Endothelial cell of umbilical vein (primary cell): ENCODE measurements at regions not wholly inside any gene's neighbourhood (a gene's known extent, or its start where the extent isn't known, plus 50 kb on each side); places are given as distances from the start of the nearest gene placed in this dataset.

Experiments
- BruUV-seq: library from RNA; stranded (reverse); fragments of 400-500 nt; replicated peaks from 2 replicates; lab custom pipeline; 2021; lab: Mats Ljungman, UMichigan
- CTCF ChIA-PET: fragments of 300-600, 350-600 bp; sonication (Branson Sonifier 250); formaldehyde crosslinking; loops from one replicate; lab custom pipeline; 2021; ENCODE audit warnings: antibody characterized with exemption, inconsistent platforms; lab: Charles Lee
- POLR2A ChIA-PET: fragments of 300-600, 350-600 bp; sonication (Branson Sonifier 250); formaldehyde crosslinking; loops from one replicate; lab custom pipeline; 2021; ENCODE audit warnings: antibody characterized with exemption, inconsistent platforms; lab: Charles Lee
- DNase-seq: peaks from one replicate; pipeline ENCODE4 v3.0.0-alpha.2; 2011; ENCODE audit warnings: low read depth, low spot score
- FAIRE-seq: peaks from 2 replicates; lab custom pipeline; 2011; peaks lifted over from hg19 to GRCh38; lab: Jason Lieb, UNC
- H2AFZ ChIP-seq: 2 replicates; pipeline ENCODE4 v1.6.0; 2012; ENCODE audit warnings: low read depth, low read length, control low read depth, inconsistent platforms
- H3K27ac ChIP-seq: 2 replicates; pipeline ENCODE4 v1.5.1; 2011; ENCODE audit warnings: low read depth, mild to moderate bottlenecking, control low read depth, low read length, moderate library complexity; ENCODE audit not compliant: insufficient read depth
- H3K27me3 ChIP-seq, 2 experiments: 2 replicates each; pipeline versions ENCODE4 v1.6.0 to v1.6.1; 2011; ENCODE audit warnings: low read length in 2 of 2, mixed read lengths in 1 of 2; ENCODE audit not compliant: control insufficient read depth in 2 of 2, insufficient read depth in 2 of 2
- H3K36me3 ChIP-seq, 2 experiments: 2 replicates in 1 of 2; 3 replicates in 1 of 2; pipeline ENCODE4 v1.5.1; 2011; ENCODE audit warnings: low read length in 2 of 2, mild to moderate bottlenecking in 1 of 2, moderate library complexity in 1 of 2; ENCODE audit not compliant: control insufficient read depth in 2 of 2, insufficient read depth in 2 of 2; ENCODE audit errors: extremely low read depth in 1 of 2
- H3K4me1 ChIP-seq: 3 replicates; pipeline ENCODE4 v1.5.1; 2011; ENCODE audit warnings: mild to moderate bottlenecking, low read length; ENCODE audit not compliant: control insufficient read depth, insufficient read depth; ENCODE audit errors: extremely low read depth
- H3K4me2 ChIP-seq: 2 replicates; pipeline ENCODE4 v1.6.1; 2011; ENCODE audit warnings: low read length, control low read depth, mixed read lengths; ENCODE audit not compliant: insufficient read depth
- H3K4me3 ChIP-seq, 3 experiments: fragments of 200-600 bp in 1 of 3; sonication (generic), shearing (Covaris generic) in 1 of 3; replicated peaks in 1 of 3; 2 replicates each; pipeline ENCODE4 v1.5.1; 2011 to 2016; ENCODE audit warnings: control low read depth in 3 of 3, low read length in 3 of 3, mild to moderate bottlenecking in 2 of 3, inconsistent platforms in 1 of 3, low read depth in 1 of 3, moderate library complexity in 1 of 3; ENCODE audit not compliant: insufficient read depth in 1 of 3
- H3K79me2 ChIP-seq: 2 replicates; pipeline ENCODE4 v1.6.0; 2012; ENCODE audit warnings: low read length, inconsistent platforms; ENCODE audit not compliant: control insufficient read depth, insufficient read depth
- H3K9ac ChIP-seq: replicated peaks from 2 replicates; pipeline ENCODE3; 2011; ENCODE audit warnings: low read length, control low read depth; ENCODE audit not compliant: insufficient read depth; ENCODE audit errors: extremely low read depth
- H3K9me1 ChIP-seq: replicated peaks from 3 replicates; pipeline ENCODE4 v1.6.0; 2011; ENCODE audit warnings: mild to moderate bottlenecking, low read length; ENCODE audit not compliant: control insufficient read depth, insufficient read depth; ENCODE audit errors: extremely low read depth
- H3K9me3 ChIP-seq: replicated peaks from 2 replicates; pipeline ENCODE4 v1.5.1; 2012; ENCODE audit warnings: low read length, inconsistent platforms; ENCODE audit not compliant: control insufficient read depth, insufficient read depth
- H4K20me1 ChIP-seq: replicated peaks from 2 replicates; pipeline ENCODE3; 2011; ENCODE audit warnings: mild to moderate bottlenecking, low read length; ENCODE audit not compliant: control insufficient read depth, insufficient read depth; ENCODE audit errors: extremely low read depth
- EZH2 ChIP-seq: IDR thresholded peaks from 2 replicates; pipeline ENCODE4 v1.6.1; 2012; ENCODE audit warnings: borderline replicate concordance, low read depth, mild to moderate bottlenecking, moderate library complexity, low read length, inconsistent platforms; ENCODE audit not compliant: severe bottlenecking
- FOS ChIP-seq: IDR thresholded peaks from 2 replicates; pipeline ENCODE4 v1.6.1; 2011; ENCODE audit warnings: mild to moderate bottlenecking, low read length, moderate library complexity, borderline replicate concordance; ENCODE audit not compliant: insufficient read depth
- GATA2 ChIP-seq: IDR thresholded peaks from 2 replicates; pipeline ENCODE4 v1.7.0; 2011; ENCODE audit warnings: low read depth, mild to moderate bottlenecking, moderate library complexity, mixed read lengths, low read length; ENCODE audit not compliant: insufficient read length, insufficient read depth
- JUN ChIP-seq: IDR thresholded peaks from 2 replicates; pipeline ENCODE4 v1.6.1; 2011; ENCODE audit warnings: borderline replicate concordance, low read depth; ENCODE audit not compliant: insufficient read length, insufficient read depth
- MAX ChIP-seq: IDR thresholded peaks from 2 replicates; pipeline ENCODE4 v1.6.1; 2011; ENCODE audit not compliant: insufficient read depth, insufficient read length
- MYC ChIP-seq: IDR thresholded peaks from one replicate; pipeline ENCODE4 v1.6.1; 2011; ENCODE audit warnings: mild to moderate bottlenecking, low read depth, low read length
- POLR2A ChIP-seq: IDR thresholded peaks from 2 replicates; pipeline ENCODE4 v1.6.1; 2012; ENCODE audit warnings: low read depth, mild to moderate bottlenecking, control low read depth, low read length
- POLR2AphosphoS5 ChIP-seq: IDR thresholded peaks from 2 replicates; pipeline ENCODE4 v1.6.1; 2012; ENCODE audit warnings: low read depth, mild to moderate bottlenecking, control low read depth, low read length, moderate library complexity; ENCODE audit not compliant: insufficient read depth
- dilution Hi-C: fragments of 300-500 bp; cut with MboI; formaldehyde crosslinking; loops from one replicate; pipeline ENCODE4 v1.15.0; 2019; ENCODE audit warnings: low sequenced_read_pairs; ENCODE audit not compliant: extremely low pct_ligation_motif_present
- intact Hi-C: fragments of 100-400 bp; cut with micrococcal nuclease; formaldehyde crosslinking; loops from one replicate; pipeline ENCODE4 v1.10.0; 2022
- TF ChIP-seq, protein P1 (sequence below), 2 donors: IDR thresholded peaks; 1 replicate in 1 of 2; 2 replicates in 1 of 2; pipeline ENCODE4 v1.5.1; 2011; ENCODE audit warnings: low read length in 2 of 2, mild to moderate bottlenecking in 2 of 2, moderate library complexity in 2 of 2, control low read depth in 1 of 2, inconsistent platforms in 1 of 2, low read depth in 1 of 2; ENCODE audit not compliant: insufficient read depth in 1 of 2; ENCODE audit errors: extremely low read depth in 1 of 2

- ChIA-PET CTCF (no interaction called here), POLR2A (no interaction called here)
- H3K27me3 ChIP-seq = peaks cover 2 to 9% of the 10 kb centered on the region in 2 experiments
- H2AFZ ChIP-seq = no peak overlapping the region
- no peak overlapping the region for H3K27ac ChIP-seq
- no peaks in the 10 kb centered on the region for H3K9me1 ChIP-seq
- H3K79me2 ChIP-seq = no peaks in the 10 kb centered on the region
- TF ChIP-seq MAX = no peak
- no peak for TF ChIP-seq FOS
- TF ChIP-seq, protein P1, sequence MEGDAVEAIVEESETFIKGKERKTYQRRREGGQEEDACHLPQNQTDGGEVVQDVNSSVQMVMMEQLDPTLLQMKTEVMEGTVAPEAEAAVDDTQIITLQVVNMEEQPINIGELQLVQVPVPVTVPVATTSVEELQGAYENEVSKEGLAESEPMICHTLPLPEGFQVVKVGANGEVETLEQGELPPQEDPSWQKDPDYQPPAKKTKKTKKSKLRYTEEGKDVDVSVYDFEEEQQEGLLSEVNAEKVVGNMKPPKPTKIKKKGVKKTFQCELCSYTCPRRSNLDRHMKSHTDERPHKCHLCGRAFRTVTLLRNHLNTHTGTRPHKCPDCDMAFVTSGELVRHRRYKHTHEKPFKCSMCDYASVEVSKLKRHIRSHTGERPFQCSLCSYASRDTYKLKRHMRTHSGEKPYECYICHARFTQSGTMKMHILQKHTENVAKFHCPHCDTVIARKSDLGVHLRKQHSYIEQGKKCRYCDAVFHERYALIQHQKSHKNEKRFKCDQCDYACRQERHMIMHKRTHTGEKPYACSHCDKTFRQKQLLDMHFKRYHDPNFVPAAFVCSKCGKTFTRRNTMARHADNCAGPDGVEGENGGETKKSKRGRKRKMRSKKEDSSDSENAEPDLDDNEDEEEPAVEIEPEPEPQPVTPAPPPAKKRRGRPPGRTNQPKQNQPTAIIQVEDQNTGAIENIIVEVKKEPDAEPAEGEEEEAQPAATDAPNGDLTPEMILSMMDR (IDR thresholded peaks at IDR 0.05; ENCODE audit: extremely low read depth in 1 of 2, insufficient read depth in 1 of 2, low read depth in 1 of 2, low read length in 2 of 2) = no peak
- TF ChIP-seq JUN = no peak
- no peak for TF ChIP-seq EZH2
- no peak for TF ChIP-seq POLR2AphosphoS5
- TF ChIP-seq GATA2 = no peak
- no peak for TF ChIP-seq MYC
- no peak for TF ChIP-seq POLR2A
- FAIRE-seq (no peak), DNase-seq (peak; percentile 6)
- no peaks in the 10 kb centered on the region for H3K4me1 ChIP-seq
- no peaks in the 10 kb centered on the region for H3K9me3 ChIP-seq
- no peaks in the 10 kb centered on the region for H3K36me3 ChIP-seq
- intact Hi-C loops (no loop called here), dilution Hi-C loops (no loop called here)
- no peak overlapping the region for H3K9ac ChIP-seq
- H4K20me1 ChIP-seq = no peaks in the 10 kb centered on the region
- H3K4me2 ChIP-seq = no peak overlapping the region
- H3K4me3 ChIP-seq = no peak overlapping the region
- BruUV-seq = no TSS peak
These were observed 86.4 kb upstream of the LYZL1 start for GRCh38 chr10:29202386-29202940.
